ENCODE measurements at regions not wholly inside any gene's neighbourhood (a gene's known extent, or its start where the extent isn't known, plus 50 kb on each side); places are given as distances from the start of the nearest gene placed in this dataset.

DNA sequence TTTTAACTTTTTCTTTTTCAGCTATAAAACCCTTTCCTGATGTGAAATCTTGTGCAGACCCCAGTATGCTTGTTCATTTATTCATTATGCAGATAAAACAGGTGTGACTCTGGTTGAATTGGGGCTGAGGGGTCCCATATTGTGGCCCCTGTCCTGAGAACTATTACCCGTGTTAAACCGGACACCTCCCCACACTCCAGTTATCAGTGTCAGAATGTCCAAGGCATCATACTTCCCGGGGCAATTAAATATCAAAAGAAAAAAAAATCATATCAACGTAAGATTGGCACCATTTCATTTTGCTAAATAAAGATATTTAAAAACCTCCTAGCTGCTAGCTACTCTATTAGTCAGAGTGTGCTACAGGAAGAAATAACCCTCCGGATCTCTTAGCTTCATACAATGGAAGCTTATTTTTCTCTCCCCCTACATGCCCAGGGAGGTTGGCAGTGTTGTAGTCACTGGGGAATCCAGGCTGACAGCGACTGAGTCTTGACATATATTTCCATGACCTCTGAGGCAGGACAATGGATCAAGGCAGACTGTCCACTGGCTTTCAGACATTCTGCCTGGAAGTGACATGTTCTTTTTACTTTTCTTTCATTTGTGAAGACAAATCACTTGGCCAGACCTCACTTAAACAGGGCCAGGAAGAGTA, 170.0 kb downstream of the SEC61B start:
- DNase-seq (ENCODE audit: extremely low read depth in 1 of 2, low read depth in 1 of 2): no peak

DNA sequence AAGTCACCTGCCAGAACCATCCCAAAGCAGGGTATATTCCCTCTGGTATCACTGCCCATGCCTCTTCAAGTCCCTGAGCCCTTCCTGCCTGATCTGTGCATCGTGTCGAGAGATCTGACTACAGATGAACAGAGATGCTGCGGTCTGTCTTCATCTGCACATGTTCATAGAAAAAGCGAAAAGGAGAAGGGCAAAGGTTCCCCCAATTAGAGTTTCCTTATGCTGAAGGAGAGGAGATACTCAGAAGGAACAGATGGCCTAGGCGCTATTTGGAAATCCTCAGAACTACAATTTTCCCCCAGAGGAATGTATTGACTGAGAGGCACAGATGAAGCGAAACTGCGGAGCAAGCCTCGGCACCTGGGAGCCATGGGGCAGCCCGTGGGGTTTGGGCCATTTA, 170.9 kb downstream of the SEC61B start:
- DNase-seq (ENCODE audit: extremely low read depth in 1 of 2, low read depth in 1 of 2): no peak

DNA sequence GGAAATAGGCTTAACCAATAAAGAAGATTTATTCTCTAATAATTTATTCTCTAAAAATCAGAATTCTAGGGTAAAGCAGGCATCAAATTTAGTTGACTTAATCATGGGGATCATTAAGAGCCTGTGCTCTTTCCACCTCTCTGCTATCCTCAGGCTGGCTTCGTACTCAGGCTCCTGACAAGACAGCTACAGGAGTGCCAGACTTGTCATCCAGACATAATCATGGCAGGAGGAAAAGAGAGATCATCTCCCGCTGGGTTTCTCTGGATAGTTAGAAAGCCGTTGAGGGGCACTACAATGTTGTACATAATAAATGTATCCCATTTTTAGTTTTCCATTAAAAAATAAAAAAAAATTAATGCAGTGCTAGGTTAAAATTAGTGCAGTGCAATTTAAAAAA, 171.9 kb downstream of the SEC61B start:
- DNase-seq (ENCODE audit: extremely low read depth in 1 of 2, low read depth in 1 of 2): no peak

DNA sequence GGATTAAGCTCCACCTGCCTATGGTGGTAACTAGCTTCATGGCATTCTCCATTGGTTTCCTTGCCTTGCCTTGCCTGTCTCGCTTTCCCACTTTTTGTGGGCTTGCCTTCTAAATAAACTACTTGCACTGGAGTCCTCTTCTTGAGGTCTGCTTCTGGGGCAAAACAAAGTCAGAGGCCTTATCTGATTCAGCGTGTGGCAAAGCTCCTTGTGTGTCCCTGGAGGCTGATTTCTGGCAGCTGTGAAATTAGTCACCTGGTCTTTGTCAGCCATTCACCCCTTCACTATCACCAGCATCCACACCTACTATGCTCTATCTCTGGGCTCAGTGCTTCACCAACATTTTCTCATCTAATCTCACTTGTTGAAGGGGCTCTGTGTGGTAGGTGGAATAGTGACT, 176.2 kb downstream of the SEC61B start:
- no peak for DNase-seq (ENCODE audit: extremely low read depth in 1 of 2, low read depth in 1 of 2)

DNA sequence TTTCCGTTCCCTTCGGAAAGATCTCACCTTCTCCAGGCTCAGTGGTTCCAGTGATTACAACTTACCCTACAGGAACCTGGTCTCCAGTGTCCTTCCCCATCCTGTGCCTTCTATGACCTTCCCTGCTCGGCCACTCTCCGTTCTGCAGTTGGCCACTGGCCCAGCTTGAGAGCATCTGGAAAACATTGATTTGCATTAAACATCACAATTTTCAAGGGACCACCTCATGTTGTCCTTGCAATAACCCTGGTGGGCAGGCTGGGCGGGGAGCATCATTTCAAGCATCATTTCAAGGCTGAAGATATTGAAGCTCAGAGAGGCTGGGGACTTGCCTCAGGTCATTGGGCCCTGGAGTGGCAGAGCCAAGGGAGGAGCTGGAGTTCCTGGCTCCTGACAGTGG, 177.4 kb downstream of the SEC61B start:
- no peak for DNase-seq (ENCODE audit: extremely low read depth in 1 of 2, low read depth in 1 of 2)

DNA sequence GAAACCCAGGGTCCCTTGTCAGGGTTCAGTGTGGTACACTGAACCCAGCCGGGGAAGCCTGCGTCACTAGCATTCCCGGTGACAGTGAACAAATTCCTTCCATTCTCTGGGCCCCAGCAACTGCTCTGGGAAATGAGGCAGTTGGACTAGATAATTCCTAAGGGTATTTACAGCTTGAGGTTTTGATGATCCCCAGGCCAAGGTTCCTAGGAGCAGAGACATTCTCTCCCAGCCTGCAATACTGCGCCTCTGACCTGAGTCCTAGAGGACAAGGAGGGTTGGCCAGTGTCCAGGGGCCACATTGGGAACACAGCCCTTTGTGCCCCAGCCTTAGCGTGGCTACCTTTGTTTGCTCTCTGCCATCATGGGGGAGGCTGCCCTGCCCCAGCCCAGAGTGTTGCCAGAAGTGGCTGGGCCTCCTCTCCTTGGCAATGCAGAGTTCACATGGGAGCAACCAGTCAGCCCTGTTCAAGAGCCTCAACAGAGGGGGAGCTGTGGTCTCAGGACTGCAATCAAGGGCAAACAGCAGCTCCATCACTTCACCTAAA, 178.2 kb downstream of the SEC61B start:
- no peak for DNase-seq (ENCODE audit: extremely low read depth in 1 of 2, low read depth in 1 of 2)

DNA sequence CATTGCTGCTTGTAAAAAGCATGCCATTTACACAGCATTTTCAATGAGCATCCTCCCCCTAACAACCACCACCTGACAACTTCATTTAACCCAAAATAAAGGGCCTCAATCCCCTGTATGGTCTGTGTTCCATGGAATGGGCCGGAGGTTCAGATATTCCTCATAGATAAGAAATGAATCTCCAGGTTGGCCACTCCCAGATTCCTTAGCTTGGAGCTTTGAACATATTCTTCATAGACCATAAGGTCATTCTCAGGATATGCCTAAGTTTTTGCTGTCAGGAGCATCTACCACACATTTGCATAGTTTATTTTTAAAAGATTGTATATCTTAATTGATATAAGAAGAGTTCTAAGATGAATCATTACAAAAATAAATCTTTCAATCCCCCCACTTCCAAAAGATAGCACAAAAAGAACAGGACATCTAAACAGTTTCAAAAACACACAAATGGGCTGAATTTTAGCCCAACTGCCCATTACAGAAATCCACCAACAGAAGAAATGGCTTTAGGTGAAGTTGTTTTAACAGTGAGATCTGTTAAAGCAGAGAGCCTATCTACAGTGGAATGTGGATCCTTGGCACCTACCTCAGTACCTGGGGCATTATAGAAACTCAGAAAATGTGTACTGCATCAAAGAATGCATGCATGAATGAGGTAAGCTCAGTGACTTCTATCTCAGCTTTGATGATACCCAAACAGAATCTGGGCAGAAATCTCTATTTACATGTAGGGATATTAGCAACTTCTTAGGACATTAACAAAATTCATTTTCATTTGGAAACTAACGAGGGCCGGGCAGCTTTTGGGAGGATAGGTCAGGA, 179.8 kb downstream of the SEC61B start:
- DNase-seq (ENCODE audit: extremely low read depth in 1 of 2, low read depth in 1 of 2): no peak

DNA sequence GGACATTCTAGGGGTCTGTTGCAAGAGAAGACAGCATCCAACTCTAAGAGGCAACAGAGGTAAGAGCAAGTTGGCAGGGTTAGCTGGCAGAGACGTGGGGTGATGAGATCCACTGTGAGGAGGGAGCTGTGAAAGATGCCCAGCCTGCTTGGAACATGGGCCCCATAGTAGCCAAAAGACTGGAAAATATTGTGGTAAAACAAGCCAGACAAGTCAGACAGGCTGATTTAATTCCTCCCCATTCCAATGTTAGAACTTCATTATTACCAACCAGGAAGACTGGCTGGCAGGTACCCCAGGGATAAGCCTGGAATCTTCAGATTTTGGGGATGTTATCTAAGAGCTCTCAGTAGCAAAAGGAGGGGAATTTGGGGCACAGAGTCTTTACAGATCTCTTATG, 181.3 kb downstream of the SEC61B start:
- no peak for DNase-seq (ENCODE audit: extremely low read depth in 1 of 2, low read depth in 1 of 2)

DNA sequence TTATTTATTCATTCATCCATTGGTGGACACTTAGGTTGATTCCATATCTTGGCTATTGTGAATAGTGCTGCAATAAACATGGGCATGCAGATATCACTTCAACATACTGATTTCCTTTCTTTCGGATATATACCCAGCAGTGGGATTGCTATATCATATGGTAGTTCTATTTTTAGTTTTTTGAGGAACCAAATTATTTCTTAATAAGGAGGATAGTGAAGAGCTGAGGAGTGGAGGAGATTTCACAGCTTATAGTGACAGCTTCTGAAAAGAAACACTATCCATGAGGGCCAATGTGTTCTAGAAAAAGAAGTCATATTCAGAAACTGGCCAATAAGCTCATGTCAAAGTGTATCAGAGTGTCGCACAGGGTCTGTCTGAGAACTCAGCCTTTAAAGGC, 183.3 kb downstream of the SEC61B start:
- no peak for DNase-seq (ENCODE audit: extremely low read depth in 1 of 2, low read depth in 1 of 2)

DNA sequence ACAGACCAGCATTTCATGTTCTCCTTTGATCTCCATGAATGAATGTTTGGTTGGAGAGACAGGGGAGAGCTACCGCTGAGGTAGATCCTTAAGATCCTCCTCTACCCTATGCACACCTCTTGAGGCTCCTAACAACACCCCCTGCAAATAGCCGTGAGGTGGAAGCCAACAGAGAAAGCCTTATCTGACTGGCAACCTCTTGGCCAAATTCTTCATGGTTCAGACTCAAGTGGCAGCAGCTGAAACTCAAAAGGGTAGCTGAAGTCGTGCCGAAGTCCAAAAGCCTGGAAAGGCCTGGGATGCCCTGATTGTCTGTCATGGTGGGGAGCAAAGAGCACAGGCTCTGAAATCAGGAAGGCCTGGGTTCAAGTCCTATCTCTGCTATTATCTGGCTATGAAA, 184.9 kb downstream of the SEC61B start:
- no peak for DNase-seq (ENCODE audit: extremely low read depth in 1 of 2, low read depth in 1 of 2)

DNA sequence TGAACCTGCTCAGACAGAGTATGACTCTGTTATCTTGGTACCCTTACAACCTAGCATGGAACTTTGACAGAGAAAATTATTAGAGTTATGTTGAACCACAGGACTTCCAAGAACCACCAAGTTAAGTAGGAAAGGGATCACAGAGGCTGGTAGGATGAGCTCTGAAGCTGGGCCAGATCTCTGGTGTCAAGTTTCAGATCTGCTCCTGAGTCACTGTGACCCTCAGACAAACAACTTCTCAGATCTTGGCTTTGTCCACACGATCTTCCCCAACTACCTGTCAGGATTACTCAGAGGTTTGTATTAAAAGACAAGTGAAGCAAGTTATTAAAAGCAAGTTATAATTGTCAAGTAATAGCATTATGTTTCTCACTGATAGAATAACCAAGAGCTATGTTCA, 189.0 kb downstream of the SEC61B start:
- no peak for DNase-seq (ENCODE audit: extremely low read depth in 1 of 2, low read depth in 1 of 2)

DNA sequence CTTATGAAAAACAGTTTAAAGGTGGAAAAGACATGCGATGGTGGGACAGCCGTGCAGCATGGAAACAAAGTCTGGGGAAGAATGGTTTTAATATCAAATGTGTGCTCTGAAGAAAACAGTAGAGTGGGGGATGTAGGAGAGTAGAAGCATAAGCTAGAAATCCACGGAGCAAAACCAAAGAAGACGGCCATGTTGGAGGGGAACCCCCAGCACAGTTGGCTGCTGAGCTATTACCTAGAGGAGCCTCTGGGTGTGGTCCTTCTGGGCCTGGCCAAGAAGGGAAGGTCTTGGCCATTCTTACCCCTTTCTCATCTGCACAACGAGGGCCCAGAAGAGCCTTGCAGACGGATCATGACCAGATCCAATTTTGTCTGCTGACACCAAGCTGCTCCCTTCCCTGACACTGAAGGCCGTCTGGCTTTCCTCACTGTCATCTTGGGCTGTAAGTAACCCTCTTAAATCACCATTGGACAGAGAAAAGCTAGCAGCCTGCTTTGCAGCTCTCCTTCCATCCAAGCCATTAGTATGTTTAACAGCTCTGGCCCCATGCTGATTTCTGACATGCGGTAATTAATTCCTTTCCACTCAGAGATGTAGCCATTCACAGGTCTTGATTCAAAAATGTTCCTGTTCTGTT, 189.5 kb downstream of the SEC61B start:
- DNase-seq (ENCODE audit: extremely low read depth in 1 of 2, low read depth in 1 of 2): no peak

DNA sequence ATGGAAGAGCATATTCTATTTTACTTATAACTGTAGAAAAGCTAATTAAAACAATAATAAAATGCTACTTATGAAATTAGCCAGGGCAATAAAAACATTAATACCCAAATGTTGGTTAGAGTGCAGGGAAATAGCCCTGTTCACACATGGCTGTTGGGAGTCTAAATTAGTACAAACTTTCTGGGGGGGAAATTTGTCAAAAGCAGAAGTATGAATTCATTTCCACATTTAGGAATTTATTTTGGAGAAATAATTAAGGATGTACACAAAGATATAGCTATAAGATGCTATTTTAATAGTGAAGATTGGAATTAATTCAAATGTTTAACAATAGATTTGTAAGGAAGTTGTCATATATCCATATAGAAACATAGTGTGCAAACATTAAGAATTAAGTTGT, 190.5 kb downstream of the SEC61B start:
- DNase-seq (ENCODE audit: extremely low read depth in 1 of 2, low read depth in 1 of 2): no peak

DNA sequence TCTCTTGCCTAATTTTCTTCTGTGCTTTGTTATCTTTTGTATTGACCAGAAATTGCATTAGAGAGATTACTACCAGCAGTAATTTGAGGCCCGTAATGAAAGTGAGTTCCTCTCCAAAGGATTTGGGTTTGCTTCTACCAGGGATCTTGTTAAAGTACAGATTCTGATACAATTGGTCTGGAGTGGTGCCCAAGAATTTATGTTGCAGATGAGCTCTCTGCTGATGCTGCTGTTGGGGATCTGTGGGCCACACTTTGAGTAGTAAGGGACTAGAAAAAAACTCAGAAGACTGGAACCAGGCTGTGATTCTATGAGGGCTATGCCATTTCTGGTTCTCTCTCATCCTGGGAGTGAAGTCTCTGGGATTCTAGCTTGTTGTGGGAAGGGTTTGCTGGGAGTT, 192.2 kb downstream of the SEC61B start:
- no peak for DNase-seq (ENCODE audit: extremely low read depth in 1 of 2, low read depth in 1 of 2)

DNA sequence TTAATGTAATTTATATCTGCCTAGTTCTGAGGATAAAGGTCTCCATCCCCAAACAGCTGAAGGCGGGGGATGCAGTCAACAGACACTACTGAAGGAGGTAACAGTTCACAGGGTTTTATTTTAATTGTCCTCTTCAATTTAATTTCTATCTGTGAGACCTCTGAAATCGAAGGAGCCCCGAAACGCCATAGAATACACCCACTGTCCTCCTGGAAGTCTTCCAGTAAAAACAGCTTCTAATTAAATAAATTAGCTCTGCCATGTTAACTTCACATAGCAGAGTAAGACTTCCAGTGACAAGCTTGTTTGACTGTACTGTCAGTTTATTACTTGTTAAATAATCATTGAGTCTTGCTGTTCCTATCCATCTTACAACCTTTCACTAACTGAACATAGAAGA, 193.5 kb downstream of the SEC61B start:
- DNase-seq (ENCODE audit: extremely low read depth in 1 of 2, low read depth in 1 of 2): no peak

DNA sequence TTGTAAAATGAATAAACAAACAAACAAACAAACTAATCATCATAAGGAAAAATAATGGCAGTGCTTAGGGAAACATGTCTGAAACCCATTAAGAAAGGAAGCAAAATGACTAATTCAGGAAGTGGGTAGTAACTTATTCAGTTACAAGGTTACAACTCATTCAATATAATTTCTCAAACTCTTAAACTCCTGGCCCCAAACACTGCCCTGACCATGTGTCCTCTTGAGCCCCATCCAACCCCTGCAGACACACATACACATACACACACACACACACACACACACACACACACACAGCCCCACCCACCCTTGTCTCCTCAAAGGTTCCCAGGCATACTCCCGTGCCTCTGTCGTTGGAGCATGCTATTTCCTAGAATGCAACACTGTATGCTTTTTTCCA, 193.9 kb downstream of the SEC61B start:
- DNase-seq (ENCODE audit: extremely low read depth in 1 of 2, low read depth in 1 of 2): no peak

DNA sequence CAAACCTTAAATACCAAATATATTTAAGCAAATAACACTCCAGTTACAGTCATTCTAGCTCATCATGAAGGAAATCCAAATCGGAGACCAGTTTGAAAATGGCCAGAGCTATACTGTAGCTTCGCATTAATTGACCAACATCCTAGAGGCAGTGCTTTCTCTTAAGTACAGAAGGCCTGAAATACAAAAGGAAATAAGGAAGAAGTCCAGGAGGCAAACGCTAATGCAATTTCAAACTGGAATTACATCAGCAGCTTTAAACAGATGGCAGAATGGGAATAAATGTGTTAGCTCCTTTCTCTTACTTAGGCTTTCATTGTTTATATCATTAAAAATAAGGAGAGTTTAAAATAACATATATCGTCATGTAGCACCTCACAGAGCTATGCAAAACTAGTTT, 197.0 kb downstream of the SEC61B start:
- no peak for DNase-seq (ENCODE audit: extremely low read depth in 1 of 2, low read depth in 1 of 2)

DNA sequence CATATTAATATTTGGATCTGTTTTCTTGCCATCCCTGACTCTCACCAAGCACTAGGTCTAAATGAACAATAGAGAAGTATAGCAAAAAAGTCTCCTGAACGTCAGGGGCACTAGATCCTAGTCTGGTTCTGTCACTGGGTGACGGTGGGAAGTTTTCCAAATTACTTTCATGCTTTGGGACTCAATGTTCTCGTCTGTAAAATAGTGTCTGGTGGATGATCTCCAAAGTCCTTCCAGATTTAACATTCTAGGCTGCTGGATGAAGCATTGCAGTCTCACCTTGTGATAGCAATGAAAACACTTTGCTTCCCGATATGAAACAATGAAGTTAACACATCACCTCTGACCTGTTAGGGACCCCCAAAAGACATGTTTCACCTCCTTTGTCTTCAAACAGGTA, 199.3 kb downstream of the SEC61B start:
- no peak for DNase-seq (ENCODE audit: extremely low read depth in 1 of 2, low read depth in 1 of 2)

DNA sequence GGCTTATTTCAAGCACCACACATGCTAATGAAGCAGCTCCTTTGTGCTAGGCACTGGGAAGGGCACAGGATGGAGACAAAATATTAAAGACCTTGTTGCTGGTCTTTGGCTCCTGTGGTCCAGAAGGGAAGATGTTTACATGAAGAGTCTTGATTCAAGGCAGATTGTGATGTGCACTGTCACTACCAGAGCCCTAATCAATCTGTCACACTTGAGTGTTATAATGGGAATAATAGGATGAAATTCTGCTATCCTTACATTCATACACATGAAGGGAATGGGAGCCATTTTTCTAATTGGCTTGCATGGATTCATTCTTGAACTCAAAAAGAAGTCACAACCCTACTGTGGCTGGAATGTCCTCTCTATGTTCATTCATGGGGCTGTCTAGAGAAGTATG, 203.0 kb downstream of the SEC61B start:
- DNase-seq (ENCODE audit: extremely low read depth in 1 of 2, low read depth in 1 of 2): no peak

DNA sequence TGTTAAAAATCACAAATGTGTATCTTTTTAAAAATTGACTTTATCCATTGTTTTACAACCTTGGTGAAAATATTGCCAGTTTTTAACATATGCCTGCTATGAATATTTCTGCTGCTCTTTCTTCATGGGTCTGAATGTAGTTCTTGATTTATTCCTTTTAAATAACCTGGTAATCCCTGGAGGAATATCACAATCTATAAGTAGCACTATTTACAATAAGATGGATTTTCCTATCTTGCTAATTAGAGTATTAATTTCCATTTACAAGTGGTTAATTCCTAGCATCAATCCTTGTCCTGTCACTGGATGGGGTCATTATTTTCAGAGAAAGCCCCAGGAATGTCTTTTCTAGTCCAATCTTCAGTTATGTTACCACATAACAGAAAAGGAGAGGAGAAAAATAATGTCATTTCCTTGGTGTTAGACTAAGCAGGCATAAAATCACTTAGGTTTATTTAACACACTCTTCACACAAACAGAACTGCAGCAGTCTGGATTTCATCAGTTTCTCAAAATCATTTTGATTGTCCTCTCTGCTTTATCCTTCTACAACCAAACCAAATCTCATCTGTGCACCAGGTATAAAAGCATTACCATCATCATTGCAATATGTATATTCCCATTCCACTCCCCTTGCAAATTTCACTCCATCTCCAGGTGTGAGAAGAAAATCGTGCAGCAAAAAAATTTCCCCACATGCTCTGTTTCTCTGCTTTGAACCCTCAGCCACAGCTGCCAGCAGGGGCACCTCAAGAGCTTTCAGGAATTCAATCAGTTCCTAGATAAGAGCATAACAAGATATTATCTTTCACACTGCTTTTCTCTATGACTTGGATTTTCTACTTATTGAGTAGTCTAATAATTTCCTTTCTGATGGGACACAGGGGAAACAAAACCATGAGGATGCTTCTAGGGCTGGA, 204.1 kb downstream of the SEC61B start:
- no peak for DNase-seq (ENCODE audit: extremely low read depth in 1 of 2, low read depth in 1 of 2)

DNA sequence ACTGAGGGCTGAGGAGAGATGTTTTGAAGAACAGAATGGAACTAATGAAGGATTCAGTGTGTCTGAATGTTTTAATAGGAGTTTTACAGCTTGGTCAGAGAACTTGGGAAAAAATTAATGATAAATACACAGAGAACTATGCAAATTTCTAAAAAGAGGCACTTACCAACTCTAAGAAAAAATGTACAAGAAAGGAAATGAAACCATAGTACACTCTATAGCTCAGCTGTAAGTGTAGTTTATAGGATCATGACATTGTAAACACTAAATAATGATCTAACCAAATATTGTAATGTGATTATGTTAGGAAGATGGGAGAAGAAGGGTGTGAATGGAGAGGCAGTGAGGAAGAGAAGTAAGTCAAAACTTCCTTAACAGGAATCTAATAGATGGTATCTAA, 205.2 kb downstream of the SEC61B start:
- DNase-seq (ENCODE audit: extremely low read depth in 1 of 2, low read depth in 1 of 2): no peak
